ENCODE measurements at regions not wholly inside any gene's neighbourhood (a gene's known extent, or its start where the extent isn't known, plus 50 kb on each side); places are given as distances from the start of the nearest gene placed in this dataset.

DNA sequence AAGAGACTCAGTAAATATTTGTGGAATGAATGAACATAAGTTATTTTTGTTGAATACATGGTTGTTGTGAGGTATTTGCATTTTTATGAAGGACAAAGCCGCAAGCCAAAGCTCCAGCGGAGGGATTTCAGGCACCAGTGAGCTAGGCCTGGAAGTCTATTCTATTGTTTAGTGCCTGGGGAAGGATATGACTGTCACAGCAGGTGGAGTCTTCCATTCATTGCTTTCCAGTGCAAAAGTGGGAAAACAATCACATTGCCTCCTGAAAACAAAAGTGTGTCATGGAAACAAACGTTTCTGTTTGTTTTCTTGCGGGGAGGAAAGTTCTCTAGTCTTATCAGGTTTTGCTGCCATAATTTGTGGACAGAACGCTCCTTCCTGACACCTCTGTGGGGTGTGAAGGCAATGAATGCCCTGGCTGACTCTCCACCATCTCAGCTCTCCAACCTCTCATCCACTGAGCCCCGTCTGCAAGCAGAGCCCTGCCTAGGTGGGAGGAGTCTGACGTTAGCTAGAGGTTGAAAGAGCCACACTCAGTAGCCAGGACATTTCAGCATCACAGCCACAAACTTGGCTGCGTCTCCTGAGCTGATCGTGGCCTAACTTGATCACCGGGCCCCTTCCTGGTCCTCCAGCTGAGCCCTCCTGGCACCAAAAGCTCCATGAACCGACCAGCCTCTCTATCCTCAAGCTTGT lies 739.1 kb downstream of the MATN1 start:
- H3K4me3 ChIP-seq (ENCODE audit: low read depth, low read length), result no peak overlapping the region
- TF ChIP-seq, protein P1, sequence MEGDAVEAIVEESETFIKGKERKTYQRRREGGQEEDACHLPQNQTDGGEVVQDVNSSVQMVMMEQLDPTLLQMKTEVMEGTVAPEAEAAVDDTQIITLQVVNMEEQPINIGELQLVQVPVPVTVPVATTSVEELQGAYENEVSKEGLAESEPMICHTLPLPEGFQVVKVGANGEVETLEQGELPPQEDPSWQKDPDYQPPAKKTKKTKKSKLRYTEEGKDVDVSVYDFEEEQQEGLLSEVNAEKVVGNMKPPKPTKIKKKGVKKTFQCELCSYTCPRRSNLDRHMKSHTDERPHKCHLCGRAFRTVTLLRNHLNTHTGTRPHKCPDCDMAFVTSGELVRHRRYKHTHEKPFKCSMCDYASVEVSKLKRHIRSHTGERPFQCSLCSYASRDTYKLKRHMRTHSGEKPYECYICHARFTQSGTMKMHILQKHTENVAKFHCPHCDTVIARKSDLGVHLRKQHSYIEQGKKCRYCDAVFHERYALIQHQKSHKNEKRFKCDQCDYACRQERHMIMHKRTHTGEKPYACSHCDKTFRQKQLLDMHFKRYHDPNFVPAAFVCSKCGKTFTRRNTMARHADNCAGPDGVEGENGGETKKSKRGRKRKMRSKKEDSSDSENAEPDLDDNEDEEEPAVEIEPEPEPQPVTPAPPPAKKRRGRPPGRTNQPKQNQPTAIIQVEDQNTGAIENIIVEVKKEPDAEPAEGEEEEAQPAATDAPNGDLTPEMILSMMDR (IDR thresholded peaks at IDR 0.05; ENCODE audit: borderline replicate concordance, insufficient read depth, low read depth, low read length), result no peak

- no peak overlapping the region for H3K4me3 ChIP-seq (ENCODE audit: low read depth, low read length)
- TF ChIP-seq, protein P1 (IDR thresholded peaks at IDR 0.05; ENCODE audit: borderline replicate concordance, insufficient read depth, low read depth, low read length), result no peak
Measured at GRCh38 chr1:29983321-29983720, 740.1 kb downstream of the MATN1 start.

DNA sequence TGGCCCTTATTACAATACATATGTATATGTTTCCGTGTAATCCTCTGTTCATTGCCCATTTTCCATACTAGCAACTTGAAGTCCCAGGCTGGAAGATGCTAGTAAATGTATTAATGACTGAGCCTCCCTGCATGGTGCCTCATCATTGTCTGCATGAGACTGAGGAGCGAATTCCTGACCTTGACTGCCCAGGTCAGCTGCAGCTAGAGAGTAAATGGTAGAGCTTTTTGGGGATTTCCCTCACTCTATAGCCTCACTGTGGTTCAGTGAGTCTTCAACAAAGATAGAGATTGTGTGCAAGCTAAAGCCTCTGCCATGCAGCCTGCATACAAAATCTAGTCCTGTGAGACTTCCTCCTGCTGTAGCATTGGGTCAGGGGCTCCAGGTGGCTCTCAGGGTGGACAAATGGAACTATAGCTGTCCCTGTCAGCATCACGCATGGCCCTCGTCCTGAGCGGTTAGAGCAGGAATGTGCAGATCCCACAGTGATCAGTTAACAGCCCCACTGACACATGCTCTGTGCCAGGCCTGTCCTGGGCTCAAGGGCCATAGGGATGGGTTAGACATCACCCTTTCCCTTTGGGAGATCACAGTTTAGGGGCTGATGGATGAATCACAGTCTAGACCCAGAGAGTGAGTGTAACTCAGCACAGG lies 741.7 kb downstream of the MATN1 start:
- H3K4me3 ChIP-seq (ENCODE audit: low read depth, low read length), result no peak overlapping the region
- TF ChIP-seq, protein P1 (IDR thresholded peaks at IDR 0.05; ENCODE audit: borderline replicate concordance, insufficient read depth, low read depth, low read length), result no peak

GRCh38 chr1:29977550-29977949 lies 741.2 kb downstream of the PTPRU start:
- TF ChIP-seq, protein P1 (IDR thresholded peaks at IDR 0.05; ENCODE audit: borderline replicate concordance, insufficient read depth, low read depth, low read length), result no peak
- no peak overlapping the region for H3K4me3 ChIP-seq (ENCODE audit: low read depth, low read length)

- H3K4me3 ChIP-seq (ENCODE audit: low read depth, low read length), result no peak overlapping the region
- TF ChIP-seq, protein P1 (IDR thresholded peaks at IDR 0.05; ENCODE audit: borderline replicate concordance, insufficient read depth, low read depth, low read length), result no peak
Measured at GRCh38 chr1:29975036-29975694, 738.8 kb downstream of the PTPRU start.

- TF ChIP-seq, protein P1 (IDR thresholded peaks at IDR 0.05; ENCODE audit: borderline replicate concordance, insufficient read depth, low read depth, low read length), result no peak
- H3K4me3 ChIP-seq (ENCODE audit: low read depth, low read length), result no peak overlapping the region
Measured at GRCh38 chr1:29974316-29974724, 738.0 kb downstream of the PTPRU start.

Measured in GM12875 (cell line).